ENCODE measurements at regions not wholly inside any gene's neighbourhood (a gene's known extent, or its start where the extent isn't known, plus 50 kb on each side); places are given as distances from the start of the nearest gene placed in this dataset.

DNA sequence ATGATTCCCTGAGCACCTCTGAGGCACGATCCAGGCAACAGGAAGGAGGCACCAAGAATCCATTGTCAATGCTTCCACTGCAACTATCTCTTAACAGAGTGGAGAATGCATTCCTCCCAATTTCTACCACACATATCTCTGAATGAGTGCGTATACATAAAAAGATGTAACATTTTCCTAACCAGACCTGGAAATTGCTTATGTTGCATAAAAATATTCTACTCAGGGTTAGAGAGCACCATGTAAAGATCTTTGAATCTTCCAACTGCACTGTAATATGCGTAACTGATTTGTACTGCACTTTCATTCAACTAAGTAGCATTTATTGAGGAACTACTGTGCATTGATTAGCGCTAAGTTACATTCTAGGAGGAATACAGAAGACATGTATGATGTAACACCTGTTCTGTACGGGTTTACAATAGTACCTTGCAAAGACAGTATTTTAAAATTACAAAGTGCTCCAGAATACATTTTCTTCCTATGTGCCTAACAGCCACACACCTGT lies 237.8 kb downstream of the EBLN2 start:
- DNase-seq (ENCODE audit: low read depth) = no peak

DNA sequence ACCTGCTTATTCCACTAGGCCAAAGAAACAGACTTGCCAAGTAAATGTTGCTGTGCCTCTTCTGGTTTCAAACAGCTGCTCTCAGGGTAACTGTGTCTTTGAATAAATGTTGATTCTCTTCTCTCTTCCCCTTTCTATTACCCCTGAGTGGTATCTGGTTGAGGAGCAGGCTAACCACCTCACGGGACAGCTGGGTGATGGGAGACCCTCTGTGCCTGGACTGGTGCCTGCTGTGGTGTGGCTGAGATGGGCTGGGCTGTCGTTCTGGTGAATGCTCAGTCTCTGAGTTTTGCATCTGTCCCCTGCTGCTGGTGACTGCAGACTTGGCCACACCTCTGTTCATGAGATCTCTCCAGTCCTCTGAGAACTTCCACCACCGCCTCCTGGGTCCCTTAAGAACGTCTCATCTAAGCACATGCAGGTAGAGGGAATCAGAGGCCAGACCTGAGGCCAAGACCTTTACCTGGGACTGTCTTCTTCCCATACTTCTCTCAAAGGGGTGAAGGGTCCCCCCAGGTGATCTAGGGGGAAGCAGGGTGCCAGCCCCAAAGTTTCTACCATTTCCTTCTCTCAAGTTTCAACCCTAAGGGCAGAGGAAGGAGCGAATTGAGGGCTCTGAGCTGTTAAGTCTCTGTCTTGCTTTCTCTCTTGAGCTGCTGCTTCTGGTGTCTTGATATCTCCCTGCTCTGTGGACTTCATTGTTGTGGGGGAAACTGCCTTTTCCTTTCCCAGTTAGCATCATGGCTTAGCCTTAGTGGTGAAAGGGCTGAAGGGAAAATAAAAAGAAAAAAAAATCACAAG lies 252.9 kb downstream of the EBLN2 start:
- no peak overlapping the region for H3K4me3 ChIP-seq (ENCODE audit: low read length)
- TF ChIP-seq, protein P1, sequence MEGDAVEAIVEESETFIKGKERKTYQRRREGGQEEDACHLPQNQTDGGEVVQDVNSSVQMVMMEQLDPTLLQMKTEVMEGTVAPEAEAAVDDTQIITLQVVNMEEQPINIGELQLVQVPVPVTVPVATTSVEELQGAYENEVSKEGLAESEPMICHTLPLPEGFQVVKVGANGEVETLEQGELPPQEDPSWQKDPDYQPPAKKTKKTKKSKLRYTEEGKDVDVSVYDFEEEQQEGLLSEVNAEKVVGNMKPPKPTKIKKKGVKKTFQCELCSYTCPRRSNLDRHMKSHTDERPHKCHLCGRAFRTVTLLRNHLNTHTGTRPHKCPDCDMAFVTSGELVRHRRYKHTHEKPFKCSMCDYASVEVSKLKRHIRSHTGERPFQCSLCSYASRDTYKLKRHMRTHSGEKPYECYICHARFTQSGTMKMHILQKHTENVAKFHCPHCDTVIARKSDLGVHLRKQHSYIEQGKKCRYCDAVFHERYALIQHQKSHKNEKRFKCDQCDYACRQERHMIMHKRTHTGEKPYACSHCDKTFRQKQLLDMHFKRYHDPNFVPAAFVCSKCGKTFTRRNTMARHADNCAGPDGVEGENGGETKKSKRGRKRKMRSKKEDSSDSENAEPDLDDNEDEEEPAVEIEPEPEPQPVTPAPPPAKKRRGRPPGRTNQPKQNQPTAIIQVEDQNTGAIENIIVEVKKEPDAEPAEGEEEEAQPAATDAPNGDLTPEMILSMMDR (IDR thresholded peaks at IDR 0.05; ENCODE audit: insufficient read depth, low read depth, low read length, missing control alignments) = no peak
- no peak for DNase-seq (ENCODE audit: low read depth)

More for the DNA sequence above, 237.8 kb downstream of the EBLN2 start:
- TF ChIP-seq, protein P1 (IDR thresholded peaks at IDR 0.05; ENCODE audit: insufficient read depth, low read depth, low read length, missing control alignments) = no peak
- H3K4me3 ChIP-seq (ENCODE audit: low read length) = no peak overlapping the region

DNA sequence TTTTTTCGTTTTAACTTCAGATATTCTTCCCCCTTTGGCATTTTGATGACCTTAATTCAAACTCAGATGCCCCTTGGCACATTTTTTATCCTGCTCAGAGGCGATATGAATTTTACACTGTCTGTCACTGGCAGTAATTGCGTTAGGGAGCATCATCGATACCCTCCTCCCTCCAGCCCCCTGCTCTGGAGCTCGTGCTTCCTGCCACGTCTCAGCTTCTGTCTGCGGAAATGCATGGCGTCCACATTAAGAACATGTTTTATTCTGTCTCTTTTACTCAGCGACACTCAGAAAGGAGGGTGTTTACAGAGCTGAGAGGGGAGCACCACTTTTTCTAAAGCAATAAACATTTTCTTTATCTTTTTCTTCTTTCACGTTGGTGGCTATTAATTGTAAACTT lies 254.2 kb downstream of the EBLN2 start:
- H3K4me3 ChIP-seq (ENCODE audit: low read length) = no peak overlapping the region
- DNase-seq (ENCODE audit: low read depth) = no peak
- TF ChIP-seq, protein P1 (IDR thresholded peaks at IDR 0.05; ENCODE audit: insufficient read depth, low read depth, low read length, missing control alignments) = no peak

DNA sequence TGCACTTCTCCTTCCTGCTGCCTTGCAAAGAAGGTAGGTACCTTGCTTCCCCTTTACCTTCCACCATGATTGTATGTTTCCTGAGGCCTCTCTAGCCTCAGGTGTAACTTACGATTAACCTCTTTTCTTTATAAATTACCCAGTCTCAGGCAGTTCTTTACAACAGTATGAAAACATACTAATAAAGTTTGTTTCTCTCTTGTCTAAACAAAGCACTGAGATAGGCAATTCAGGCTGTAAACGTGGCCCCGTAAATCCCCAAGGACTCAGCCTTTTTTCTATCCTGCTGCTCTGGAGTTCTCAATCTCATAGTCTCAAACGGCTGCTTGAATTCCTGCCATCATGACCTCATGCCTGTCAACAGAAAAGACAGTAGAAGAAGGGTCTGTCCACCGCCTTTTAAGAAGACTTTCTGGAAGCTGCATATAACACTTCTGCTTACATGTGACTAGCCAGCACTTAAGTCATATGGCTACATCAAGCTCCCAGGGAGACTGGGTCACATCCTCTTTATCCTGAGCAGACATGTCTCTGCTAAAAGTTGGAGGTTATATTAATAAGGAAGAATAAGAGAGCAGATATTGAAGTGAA lies 257.8 kb downstream of the EBLN2 start:
- no peak for DNase-seq (ENCODE audit: low read depth)
- H3K4me3 ChIP-seq (ENCODE audit: low read length) = no peak overlapping the region
- TF ChIP-seq, protein P1 (IDR thresholded peaks at IDR 0.05; ENCODE audit: insufficient read depth, low read depth, low read length, missing control alignments) = no peak

DNA sequence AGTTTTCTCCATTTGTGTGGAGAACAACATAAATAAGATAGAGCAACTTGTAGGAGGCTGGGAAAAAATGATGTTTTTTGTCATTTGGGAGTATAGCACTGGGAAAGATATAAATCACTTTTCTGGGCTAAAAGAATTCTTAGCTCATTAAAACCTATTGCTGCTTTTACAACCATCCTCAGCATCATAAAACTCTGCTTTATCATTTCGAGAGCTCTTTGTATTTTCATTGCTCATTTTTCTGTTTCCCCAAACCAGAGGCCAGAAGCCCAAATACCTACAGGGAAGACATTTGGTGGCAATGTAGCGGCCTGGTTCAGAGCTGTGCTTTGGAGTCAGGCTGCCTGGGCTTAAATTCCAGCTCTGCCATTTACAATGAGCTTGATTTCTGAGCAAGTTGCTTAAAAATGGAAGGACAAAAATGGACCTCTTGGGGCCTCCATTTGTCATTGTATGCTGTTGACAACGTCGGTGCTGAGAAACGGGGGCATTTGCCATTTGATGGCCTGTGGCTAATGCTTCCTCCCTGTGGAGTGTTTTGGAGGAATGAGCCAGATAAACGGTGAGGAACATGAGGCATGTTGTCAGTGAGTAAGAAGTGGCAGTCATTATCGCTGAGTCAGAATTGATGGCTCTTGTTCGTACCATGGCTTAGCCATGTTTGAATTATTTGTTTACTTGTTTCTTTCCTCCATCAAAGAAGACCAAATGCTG lies 260.0 kb downstream of the EBLN2 start:
- H3K4me3 ChIP-seq (ENCODE audit: low read length) = no peak overlapping the region
- TF ChIP-seq, protein P1 (IDR thresholded peaks at IDR 0.05; ENCODE audit: insufficient read depth, low read depth, low read length, missing control alignments) = no peak
- peak; percentile 1 for DNase-seq (ENCODE audit: low read depth)

DNA sequence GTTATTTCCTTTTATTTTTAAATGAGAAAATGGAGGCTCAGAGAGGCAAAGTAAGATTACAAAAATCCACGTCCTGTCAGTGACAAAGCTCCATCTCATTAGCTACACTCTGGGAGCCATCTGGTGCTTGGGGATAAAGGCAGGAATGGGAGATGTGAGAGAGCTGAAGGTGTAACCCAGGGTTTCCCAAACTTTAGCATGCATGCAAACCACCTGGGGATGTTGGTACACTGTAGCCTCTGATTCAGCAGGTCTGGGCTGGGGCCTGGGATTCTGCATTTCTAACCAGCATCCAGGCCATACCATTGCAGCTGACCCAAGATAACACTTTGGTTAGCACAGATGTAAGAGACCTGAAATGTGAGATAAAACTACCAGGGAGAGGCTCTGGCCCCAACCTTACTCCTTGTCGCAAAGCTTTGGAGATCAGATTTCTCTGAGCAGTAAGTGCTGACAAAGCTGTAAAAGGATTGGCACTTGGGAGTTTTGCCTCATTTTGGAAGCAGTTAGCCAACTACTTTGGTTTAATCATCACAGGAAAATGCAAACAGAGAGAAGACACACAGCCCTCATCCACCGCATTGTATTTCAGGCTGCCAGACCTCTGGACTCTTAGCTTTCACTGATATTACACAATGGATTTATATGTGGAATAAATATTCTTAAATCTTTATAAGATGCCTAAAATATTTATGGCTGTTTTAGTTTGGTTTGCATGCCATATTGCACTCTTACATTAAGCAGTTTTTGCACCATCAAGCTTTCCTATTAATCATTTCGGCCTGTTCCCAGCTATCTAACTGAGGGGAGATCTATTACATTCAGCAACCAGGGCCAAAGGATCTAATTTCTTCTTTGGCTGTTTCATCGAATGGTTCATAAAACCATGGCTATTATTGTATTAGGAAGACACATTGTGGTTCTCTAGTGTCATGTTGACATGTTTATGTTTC lies 263.0 kb downstream of the EBLN2 start:
- TF ChIP-seq, protein P1 (IDR thresholded peaks at IDR 0.05; ENCODE audit: insufficient read depth, low read depth, low read length, missing control alignments) = no peak
- no peak for DNase-seq (ENCODE audit: low read depth)

More for the DNA sequence above, 263.0 kb downstream of the EBLN2 start:
- H3K4me3 ChIP-seq (ENCODE audit: low read length) = no peak overlapping the region
